Mucosa of descending colon (tissue), 3 donors: ENCODE measurements at regions not wholly inside any gene's neighbourhood (a gene's known extent, or its start where the extent isn't known, plus 50 kb on each side); places are given as distances from the start of the nearest gene placed in this dataset.

Experiments
- ATAC-seq: fragments of 200-7000 bp; cut with Tn5 transposase; one replicate; pipeline ENCODE4 v1.9.1; 2020; ENCODE audit warnings: mild to moderate bottlenecking, moderate library complexity
- DNase-seq, 3 donors: peaks; one replicate each; pipeline ENCODE4 v3.0.0-alpha.2; 2020
- H3K36me3 ChIP-seq: fragments of 200-600 bp; one replicate; pipeline ENCODE4 v1.8.0; 2021; ENCODE audit warnings: low read depth, mild to moderate bottlenecking
- H3K4me1 ChIP-seq: fragments of 200-600 bp; one replicate; pipeline ENCODE4 v1.8.0; 2021; ENCODE audit warnings: low read depth, mild to moderate bottlenecking
- H3K4me3 ChIP-seq: fragments of 200-600 bp; one replicate; pipeline ENCODE4 v1.8.0; 2021; ENCODE audit warnings: mild to moderate bottlenecking
- H3K9me3 ChIP-seq: fragments of 200-600 bp; one replicate; pipeline ENCODE4 v1.8.0; 2021; ENCODE audit warnings: mild to moderate bottlenecking
- intact Hi-C, 2 donors: fragments of 100-400 bp; cut with DNase I in 1 of 2; cut with micrococcal nuclease in 1 of 2; formaldehyde crosslinking; loops; one replicate each; pipeline versions ENCODE4 v1.11.0 to v1.11.1; 2022; cut with DNase I, micrococcal nuclease
- TF ChIP-seq, protein P1 (sequence below): fragments of 200-600 bp; IDR thresholded peaks from one replicate; pipeline ENCODE4 v1.8.0; 2022; ENCODE audit warnings: antibody characterized with exemption, mild to moderate bottlenecking
- donor health status: DM: no; HTN: no; CAD: no; lungs with moderate emphysema.
- donor health status: DM: no; HTN: no; CAD: no.
- donor health status: DM: no; HTN: yes; CAD: no.

GRCh38 chr10:88086187-88086960 is 222.9 kb downstream of the PTEN start:
- Histone ChIP-seq H3K36me3 (no peaks in the 10 kb centered on the region), H3K4me3 (no peak overlapping the region), H3K4me1 (no peaks in the 10 kb centered on the region), H3K9me3 (no peaks in the 10 kb centered on the region)
- ATAC-seq (no peak), DNase-seq (no peak)
- intact Hi-C loops, result no loop called here
- TF ChIP-seq, protein P1, sequence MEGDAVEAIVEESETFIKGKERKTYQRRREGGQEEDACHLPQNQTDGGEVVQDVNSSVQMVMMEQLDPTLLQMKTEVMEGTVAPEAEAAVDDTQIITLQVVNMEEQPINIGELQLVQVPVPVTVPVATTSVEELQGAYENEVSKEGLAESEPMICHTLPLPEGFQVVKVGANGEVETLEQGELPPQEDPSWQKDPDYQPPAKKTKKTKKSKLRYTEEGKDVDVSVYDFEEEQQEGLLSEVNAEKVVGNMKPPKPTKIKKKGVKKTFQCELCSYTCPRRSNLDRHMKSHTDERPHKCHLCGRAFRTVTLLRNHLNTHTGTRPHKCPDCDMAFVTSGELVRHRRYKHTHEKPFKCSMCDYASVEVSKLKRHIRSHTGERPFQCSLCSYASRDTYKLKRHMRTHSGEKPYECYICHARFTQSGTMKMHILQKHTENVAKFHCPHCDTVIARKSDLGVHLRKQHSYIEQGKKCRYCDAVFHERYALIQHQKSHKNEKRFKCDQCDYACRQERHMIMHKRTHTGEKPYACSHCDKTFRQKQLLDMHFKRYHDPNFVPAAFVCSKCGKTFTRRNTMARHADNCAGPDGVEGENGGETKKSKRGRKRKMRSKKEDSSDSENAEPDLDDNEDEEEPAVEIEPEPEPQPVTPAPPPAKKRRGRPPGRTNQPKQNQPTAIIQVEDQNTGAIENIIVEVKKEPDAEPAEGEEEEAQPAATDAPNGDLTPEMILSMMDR, result no peak

DNA sequence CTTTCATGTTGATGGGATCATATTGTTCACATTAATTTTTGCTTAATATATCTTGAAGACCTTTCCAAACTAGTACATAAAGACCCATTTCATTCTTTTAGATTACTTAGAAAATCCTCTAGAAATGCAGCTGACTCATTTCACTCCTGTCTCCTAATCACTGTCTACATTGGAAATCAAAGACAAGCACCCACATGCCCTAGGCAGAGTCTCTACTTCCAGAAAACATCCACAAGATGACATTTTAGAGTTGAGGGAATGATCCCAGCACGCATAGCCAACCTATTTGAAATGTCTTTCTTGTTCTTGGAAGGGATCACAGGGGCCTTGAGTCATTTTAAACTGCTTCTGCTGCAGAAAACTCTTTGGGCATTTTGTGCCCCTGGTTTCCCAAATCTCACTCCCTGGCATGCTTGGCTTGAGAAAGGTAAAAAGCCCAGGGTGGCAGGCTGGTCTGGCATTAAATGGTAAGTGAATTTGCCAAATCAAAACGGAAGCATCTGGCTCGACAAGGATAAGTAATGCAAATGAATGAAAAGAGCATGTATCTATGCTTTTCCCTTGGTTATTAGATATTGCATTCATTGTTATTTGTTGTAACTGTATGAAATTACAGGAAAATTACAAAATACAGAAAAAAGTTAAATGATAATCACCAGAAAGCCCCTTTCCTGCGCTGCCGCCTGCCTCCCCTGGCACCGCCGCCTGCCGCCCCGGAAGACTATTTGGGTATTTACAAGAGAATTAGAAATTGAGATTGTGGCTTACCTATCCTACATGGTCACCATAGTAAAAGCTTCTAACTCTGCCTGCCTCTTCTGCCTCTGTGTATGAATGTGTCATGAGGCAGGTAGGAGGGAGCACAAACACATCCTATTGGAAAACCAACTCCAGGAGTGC is 225.3 kb downstream of the PTEN start:
- Histone ChIP-seq H3K36me3 (no peaks in the 10 kb centered on the region), H3K9me3 (no peaks in the 10 kb centered on the region), H3K4me1 (no peaks in the 10 kb centered on the region), H3K4me3 (no peak overlapping the region)
- TF ChIP-seq, protein P1, result no peak
- no peak for DNase-seq
- intact Hi-C loops, result no loop called here
- no peak for ATAC-seq

- TF ChIP-seq, protein P1, result no peak
- Histone ChIP-seq H3K9me3 (no peaks in the 10 kb centered on the region), H3K36me3 (no peaks in the 10 kb centered on the region), H3K4me3 (no peak overlapping the region), H3K4me1 (no peaks in the 10 kb centered on the region)
- no peak for DNase-seq
- peak; percentile 59 for ATAC-seq
- intact Hi-C loops, result no loop called here
Observed at GRCh38 chr10:88089498-88089897, 226.1 kb downstream of the PTEN start.

GRCh38 chr10:88090568-88091214 is 227.3 kb downstream of the PTEN start:
- Histone ChIP-seq H3K9me3 (no peaks in the 10 kb centered on the region), H3K4me1 (no peaks in the 10 kb centered on the region), H3K36me3 (no peaks in the 10 kb centered on the region), H3K4me3 (no peak overlapping the region)
- DNase-seq, result no peak
- intact Hi-C loops, result no loop called here
- ATAC-seq, result no peak
- TF ChIP-seq, protein P1, result no peak

- TF ChIP-seq, protein P1, result no peak
- H3K4me3 ChIP-seq, result no peak overlapping the region
- ATAC-seq (peak; percentile 89), DNase-seq (peak in 2 of 3 donors; percentile 39 to 61)
- H3K4me1 ChIP-seq, result no peaks in the 10 kb centered on the region
- intact Hi-C loops, result no loop called here
- no peaks in the 10 kb centered on the region for H3K9me3 ChIP-seq
- no peaks in the 10 kb centered on the region for H3K36me3 ChIP-seq
Observed at GRCh38 chr10:88091490-88092061, 228.2 kb downstream of the PTEN start.
